Keratinocyte (primary cell): ENCODE measurements at regions not wholly inside any gene's neighbourhood (a gene's known extent, or its start where the extent isn't known, plus 50 kb on each side); places are given as distances from the start of the nearest gene placed in this dataset.

ENCODE experiments used
- DNase-seq: peaks from one replicate; pipeline ENCODE4 v3.0.0-alpha.2; 2011; ENCODE audit warnings: low read depth, missing footprints, low spot score
- FAIRE-seq: peaks from 2 replicates; lab custom pipeline; 2011; peaks lifted over from hg19 to GRCh38; lab: Jason Lieb, UNC
- H2AFZ ChIP-seq: 2 replicates; pipeline ENCODE4 v1.6.0; 2012; ENCODE audit warnings: low read length, control low read depth, inconsistent platforms; ENCODE audit not compliant: control insufficient read depth
- H3K27ac ChIP-seq: 2 replicates; pipeline ENCODE4 v1.5.1; 2011; ENCODE audit warnings: low read length; ENCODE audit not compliant: control insufficient read depth, insufficient read depth
- H3K27me3 ChIP-seq: 3 replicates; pipeline ENCODE4 v1.6.0; 2011; ENCODE audit warnings: low read length; ENCODE audit not compliant: control insufficient read depth, insufficient read depth; ENCODE audit errors: extremely low read depth
- H3K36me3 ChIP-seq, 2 experiments: 2 replicates in 1 of 2; 3 replicates in 1 of 2; pipeline ENCODE4 v1.5.1; 2011; ENCODE audit warnings: low read length in 2 of 2, mild to moderate bottlenecking in 1 of 2; ENCODE audit not compliant: control insufficient read depth in 2 of 2, insufficient read depth in 2 of 2; ENCODE audit errors: extremely low read depth in 1 of 2
- H3K4me1 ChIP-seq: 3 replicates; pipeline ENCODE4 v1.5.1; 2011; ENCODE audit warnings: low read length; ENCODE audit not compliant: control insufficient read depth, insufficient read depth; ENCODE audit errors: extremely low read depth
- H3K4me2 ChIP-seq: 3 replicates; pipeline ENCODE4 v1.6.0; 2011; ENCODE audit warnings: low read depth, low read length; ENCODE audit not compliant: control insufficient read depth, insufficient read depth; ENCODE audit errors: extremely low read depth
- H3K4me3 ChIP-seq, 3 experiments: fragments of 200-600 bp in 1 of 3; sonication (generic) in 1 of 3; 2 replicates in 2 of 3; 3 replicates in 1 of 3; pipeline ENCODE4 v1.5.1; 2011 to 2016; ENCODE audit warnings: low read length in 3 of 3, mild to moderate bottlenecking in 3 of 3, control low read depth in 2 of 3, inconsistent platforms in 1 of 3, low read depth in 1 of 3, mixed read lengths in 1 of 3, mixed run types in 1 of 3, moderate library complexity in 1 of 3; ENCODE audit not compliant: control insufficient read depth in 2 of 3, insufficient read depth in 2 of 3; ENCODE audit errors: extremely low read depth in 1 of 3
- H3K79me2 ChIP-seq: 2 replicates; pipeline ENCODE4 v1.6.0; 2012; ENCODE audit warnings: low read length; ENCODE audit not compliant: control insufficient read depth, insufficient read depth
- H3K9ac ChIP-seq: 3 replicates; pipeline ENCODE4 v1.6.0; 2011; ENCODE audit warnings: low read length; ENCODE audit not compliant: control insufficient read depth, insufficient read depth; ENCODE audit errors: extremely low read depth
- H3K9me1 ChIP-seq: 3 replicates; pipeline ENCODE4 v1.6.0; 2011; ENCODE audit warnings: low read length; ENCODE audit not compliant: control insufficient read depth, insufficient read depth; ENCODE audit errors: extremely low read depth
- H3K9me3 ChIP-seq: 2 replicates; pipeline ENCODE4 v1.5.1; 2012; ENCODE audit warnings: low read depth, low read length; ENCODE audit not compliant: control insufficient read depth
- H4K20me1 ChIP-seq: 3 replicates; pipeline ENCODE4 v1.6.0; 2011; ENCODE audit warnings: low read length; ENCODE audit not compliant: control insufficient read depth, insufficient read depth; ENCODE audit errors: extremely low read depth
- EZH2 ChIP-seq: IDR thresholded peaks from one replicate; pipeline ENCODE4 v1.6.1; 2012; ENCODE audit warnings: inconsistent platforms, mild to moderate bottlenecking, low read length, moderate library complexity
- dilution Hi-C: fragments of 300-500 bp; cut with MboI; formaldehyde crosslinking; loops from one replicate; pipeline ENCODE4 v1.7.0; 2020; ENCODE audit warnings: low sequenced_read_pairs; ENCODE audit not compliant: extremely low pct_ligation_motif_present
- TF ChIP-seq, protein P1 (sequence below), 3 experiments: IDR thresholded peaks in 1 of 3; conservative IDR thresholded peaks in 1 of 3; optimal IDR thresholded peaks in 1 of 3; 2 replicates in 2 of 3; 3 replicates in 1 of 3; pipeline versions ENCODE3 to v1.5.1; 2011; ENCODE audit warnings: low read length in 3 of 3, mild to moderate bottlenecking in 3 of 3, moderate library complexity in 2 of 3, control low read depth in 1 of 3, inconsistent platforms in 1 of 3; ENCODE audit not compliant: insufficient read depth in 2 of 3; ENCODE audit errors: extremely low read depth in 1 of 3

DNA sequence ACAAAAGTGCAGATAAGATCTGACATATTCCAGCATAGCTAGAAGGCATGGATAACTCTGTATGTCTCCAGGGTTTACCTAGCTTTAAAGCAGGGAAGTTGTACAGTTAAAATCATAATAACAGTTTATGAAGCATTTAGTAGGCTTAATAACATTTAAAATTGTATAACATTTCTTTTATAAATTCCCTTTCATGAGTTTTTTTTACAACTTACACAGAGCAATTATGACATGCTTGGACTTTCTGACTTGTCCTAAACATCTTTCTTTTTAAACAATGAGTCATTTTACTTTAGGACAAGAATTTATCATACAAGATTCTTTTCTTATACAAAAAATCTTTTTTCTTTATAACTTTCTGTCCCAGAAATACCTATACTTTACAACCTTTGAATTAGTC, 408.5 kb upstream of the NEGR1 start:
- H2AFZ ChIP-seq, result no peak overlapping the region
- no peaks in the 10 kb centered on the region for H3K4me1 ChIP-seq
- H3K27me3 ChIP-seq, result no peaks in the 10 kb centered on the region
- DNase-seq (no peak), FAIRE-seq (no peak)
- H3K4me3 ChIP-seq, result no peak overlapping the region
- no peak overlapping the region for H3K27ac ChIP-seq
- no peaks in the 10 kb centered on the region for H4K20me1 ChIP-seq
- no peaks in the 10 kb centered on the region for H3K9me1 ChIP-seq
- H3K9ac ChIP-seq, result no peak overlapping the region
- no peak for TF ChIP-seq EZH2
- TF ChIP-seq, protein P1, sequence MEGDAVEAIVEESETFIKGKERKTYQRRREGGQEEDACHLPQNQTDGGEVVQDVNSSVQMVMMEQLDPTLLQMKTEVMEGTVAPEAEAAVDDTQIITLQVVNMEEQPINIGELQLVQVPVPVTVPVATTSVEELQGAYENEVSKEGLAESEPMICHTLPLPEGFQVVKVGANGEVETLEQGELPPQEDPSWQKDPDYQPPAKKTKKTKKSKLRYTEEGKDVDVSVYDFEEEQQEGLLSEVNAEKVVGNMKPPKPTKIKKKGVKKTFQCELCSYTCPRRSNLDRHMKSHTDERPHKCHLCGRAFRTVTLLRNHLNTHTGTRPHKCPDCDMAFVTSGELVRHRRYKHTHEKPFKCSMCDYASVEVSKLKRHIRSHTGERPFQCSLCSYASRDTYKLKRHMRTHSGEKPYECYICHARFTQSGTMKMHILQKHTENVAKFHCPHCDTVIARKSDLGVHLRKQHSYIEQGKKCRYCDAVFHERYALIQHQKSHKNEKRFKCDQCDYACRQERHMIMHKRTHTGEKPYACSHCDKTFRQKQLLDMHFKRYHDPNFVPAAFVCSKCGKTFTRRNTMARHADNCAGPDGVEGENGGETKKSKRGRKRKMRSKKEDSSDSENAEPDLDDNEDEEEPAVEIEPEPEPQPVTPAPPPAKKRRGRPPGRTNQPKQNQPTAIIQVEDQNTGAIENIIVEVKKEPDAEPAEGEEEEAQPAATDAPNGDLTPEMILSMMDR (optimal IDR thresholded peaks at IDR 0.05 in 1 of 3, IDR thresholded peaks at IDR 0.05 in 1 of 3, conservative IDR thresholded peaks at IDR 0.05 in 1 of 3; ENCODE audit: extremely low read depth in 1 of 3, insufficient read depth in 2 of 3, low read length in 3 of 3), result no peak
- no peaks in the 10 kb centered on the region for H3K36me3 ChIP-seq
- no peak overlapping the region for H3K4me2 ChIP-seq
- dilution Hi-C loops, result no loop called here
- no peaks in the 10 kb centered on the region for H3K79me2 ChIP-seq
- H3K9me3 ChIP-seq, result no peaks in the 10 kb centered on the region

DNA sequence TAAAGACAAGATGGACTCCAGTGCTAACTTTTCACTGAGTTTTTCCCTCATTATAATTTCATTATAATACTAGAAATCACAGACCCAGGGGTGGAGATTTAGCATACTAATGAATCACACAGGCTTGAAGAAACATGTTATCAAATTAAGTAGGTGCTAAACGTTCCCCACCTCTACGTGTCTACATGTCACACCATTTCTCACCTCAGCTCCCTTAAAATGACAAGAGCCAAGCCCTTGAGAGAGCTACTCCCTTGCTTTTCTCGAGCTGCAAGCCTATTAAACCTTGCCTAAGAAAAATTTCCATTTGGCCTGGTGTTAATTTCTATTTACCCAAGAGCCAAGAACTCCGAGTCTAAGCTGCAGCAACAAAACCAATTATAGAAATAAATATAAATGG, 396.3 kb upstream of the NEGR1 start:
- dilution Hi-C loops, result no loop called here
- Histone ChIP-seq H3K4me3 (no peak overlapping the region), H3K4me1 (no peaks in the 10 kb centered on the region), H3K36me3 (no peaks in the 10 kb centered on the region), H3K9me3 (no peaks in the 10 kb centered on the region), H2AFZ (no peak overlapping the region), H3K27me3 (no peaks in the 10 kb centered on the region), H3K4me2 (no peak overlapping the region), H3K9me1 (no peaks in the 10 kb centered on the region), H3K9ac (no peak overlapping the region), H3K27ac (no peak overlapping the region), H3K79me2 (no peaks in the 10 kb centered on the region), H4K20me1 (no peaks in the 10 kb centered on the region)
- DNase-seq (no peak), FAIRE-seq (no peak)
- TF ChIP-seq EZH2, result no peak
- TF ChIP-seq, protein P1 (optimal IDR thresholded peaks at IDR 0.05 in 1 of 3, IDR thresholded peaks at IDR 0.05 in 1 of 3, conservative IDR thresholded peaks at IDR 0.05 in 1 of 3; ENCODE audit: extremely low read depth in 1 of 3, insufficient read depth in 2 of 3, low read length in 3 of 3), result no peak
